ENCODE measurements at regions not wholly inside any gene's neighbourhood (a gene's known extent, or its start where the extent isn't known, plus 50 kb on each side); places are given as distances from the start of the nearest gene placed in this dataset.

- peak in 1 of 2 experiments; percentile 45; a peak in 1 of 4 replicates for TF ChIP-seq RCOR1 (IDR thresholded peaks at IDR 0.05; ENCODE audit: borderline replicate concordance in 1 of 2, low read depth in 2 of 2, low read length in 2 of 2)
- TF ChIP-seq ARID1B (IDR thresholded peaks at IDR 0.05) = peak; percentile 76
- peak; percentile 18; the same call in 1 of the 2 replicates for TF ChIP-seq ATF3 (IDR thresholded peaks at IDR 0.05)
- no peak for TF ChIP-seq ATF3 (CRISPR knock-in tag; conservative IDR thresholded peaks at IDR 0.05)
- 0 out of 2 replicates have a peak, but pooled peaks have one; percentile 8 for TF ChIP-seq PTRF (tag; IDR thresholded peaks at IDR 0.05)
- no peak for TF ChIP-seq ZC3H11A (IDR thresholded peaks at IDR 0.05; ENCODE audit: low read depth, low read length)
- no peak for TF ChIP-seq ZNF212 (CRISPR knock-in tag; IDR thresholded peaks at IDR 0.05)
- peak; percentile 26; the same call in 1 of the 2 replicates for TF ChIP-seq MBD2 (IDR thresholded peaks at IDR 0.05; ENCODE audit: borderline replicate concordance, low read depth)
- peak; percentile 37; the same call in 1 of the 2 replicates for TF ChIP-seq C11orf30 (IDR thresholded peaks at IDR 0.05; ENCODE audit: low read depth)
- no peak; the same call in 1 of the 2 replicates for TF ChIP-seq GATAD2B (IDR thresholded peaks at IDR 0.05; ENCODE audit: borderline replicate concordance)
- TF ChIP-seq NONO (IDR thresholded peaks at IDR 0.05; ENCODE audit: low read depth in 2 of 2, low read length in 1 of 2) = no peak
- TF ChIP-seq KDM1A (IDR thresholded peaks at IDR 0.05) = peak in 1 of 2 experiments; percentile 14; a peak in 1 of 4 replicates
- no peak for TF ChIP-seq RBM25 (IDR thresholded peaks at IDR 0.05; ENCODE audit: low read depth, low read length, severe bottlenecking)
- TF ChIP-seq HMBOX1 (IDR thresholded peaks at IDR 0.05) = peak; percentile 87
- no peak for TF ChIP-seq MXI1 (IDR thresholded peaks at IDR 0.05; ENCODE audit: low read depth, low read length)
- TF ChIP-seq EP300 (IDR thresholded peaks at IDR 0.05; ENCODE audit: low read length) = peak; percentile 76
- TF ChIP-seq ATF1 (CRISPR knock-in tag; IDR thresholded peaks at IDR 0.05) = no peak
- 0 out of 2 replicates have a peak, but pooled peaks have one; percentile 29 for TF ChIP-seq ATF1 (tag; IDR thresholded peaks at IDR 0.05)
- TF ChIP-seq FOSL1 (tag; conservative IDR thresholded peaks at IDR 0.05) = 0 out of 2 replicates have a peak, but pooled peaks have one; percentile 9
- no peak for TF ChIP-seq KHSRP (IDR thresholded peaks at IDR 0.05)
- peak; percentile 59 for TF ChIP-seq PBX2 (CRISPR knock-in tag; IDR thresholded peaks at IDR 0.05; ENCODE audit: low read depth)
- peak; percentile 99 for TF ChIP-seq PBX2 (tag; conservative IDR thresholded peaks at IDR 0.05; ENCODE audit: low read depth)
- TF ChIP-seq LEF1 (IDR thresholded peaks at IDR 0.05) = peak; percentile 78
- no peak for TF ChIP-seq KLF13 (tag; IDR thresholded peaks at IDR 0.05; ENCODE audit: borderline replicate concordance, low read depth)
- no peak for TF ChIP-seq ZBTB8A (IDR thresholded peaks at IDR 0.05; ENCODE audit: partially characterized antibody)
- TF ChIP-seq FOXK2 (conservative IDR thresholded peaks at IDR 0.05 in 1 of 2, IDR thresholded peaks at IDR 0.05 in 1 of 2; ENCODE audit: low read depth in 2 of 2) = peak; percentile 29 to 42; a peak in 2 of 4 replicates
- no peak for TF ChIP-seq E2F3 (CRISPR knock-in tag; IDR thresholded peaks at IDR 0.05)
These were observed 103.8 kb upstream of the NDUFV2 start (continued) for GRCh38 chr18:8998481-8999217.

Measured in K562 (cell line).